CD4-positive, alpha-beta T cell treated with Interleukin-17A for 4 hours (primary cell): ENCODE measurements at regions not wholly inside any gene's neighbourhood (a gene's known extent, or its start where the extent isn't known, plus 50 kb on each side); places are given as distances from the start of the nearest gene placed in this dataset.
"Not testable (repeated sequence)": the region's sequence is repeated elsewhere in the genome, so short reads cannot be mapped to it uniquely, and the experiment has no call there.

Experiments used
- DNase-seq: peaks from one replicate; pipeline ENCODE4 v3.0.0-alpha.2; 2020; ENCODE audit warnings: mixed read lengths

DNA sequence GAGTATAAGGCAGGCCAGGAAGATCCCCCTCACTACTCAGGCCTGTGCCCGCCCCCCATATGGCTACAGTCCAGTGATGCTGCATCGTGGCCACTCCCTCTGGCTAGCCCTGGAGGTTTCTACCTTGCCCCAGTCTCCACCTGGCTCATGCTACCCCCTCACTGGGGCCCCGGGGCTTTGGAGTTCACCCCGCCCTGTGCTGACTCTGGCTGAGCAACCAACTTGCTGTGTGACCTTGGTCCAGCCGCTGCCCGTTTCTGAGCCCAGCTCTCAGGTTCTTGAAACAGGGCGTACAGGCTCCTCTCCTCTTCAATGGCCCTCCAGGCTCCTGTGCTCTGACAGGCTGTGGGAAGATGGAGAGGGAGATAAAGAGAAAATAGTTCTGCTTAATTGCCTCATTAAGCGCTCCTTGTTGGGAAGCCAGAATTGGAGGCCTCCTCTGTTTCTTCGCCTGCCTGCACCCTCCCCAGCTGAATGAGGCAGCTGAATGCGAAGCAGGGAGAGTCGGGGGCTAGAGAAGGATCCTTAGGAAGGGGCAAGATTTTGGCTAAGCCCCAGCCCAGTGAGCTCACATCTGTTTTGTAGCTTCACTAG is 138.2 kb upstream of the NCOR2 start:
- no peak for DNase-seq

DNA sequence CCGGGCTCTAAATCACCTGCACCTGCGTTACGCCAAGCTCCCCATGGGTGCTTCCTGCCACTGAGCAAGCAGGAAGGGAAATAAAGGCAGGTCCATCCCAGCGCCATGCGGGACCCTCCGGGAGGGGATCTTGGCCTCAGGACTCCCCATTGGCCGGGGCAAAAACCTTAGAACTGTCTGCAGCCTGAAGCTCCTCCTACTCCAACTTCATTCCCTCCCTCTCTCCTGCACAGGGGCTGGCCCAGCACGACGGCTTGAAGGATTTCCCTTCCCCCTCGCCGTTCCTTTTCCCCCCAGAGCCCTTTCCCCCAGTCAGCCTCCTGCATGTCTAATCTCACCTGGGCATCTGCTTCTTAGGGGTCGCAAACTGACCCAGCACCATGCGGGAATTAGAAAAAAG is 137.2 kb upstream of the NCOR2 start:
- no peak for DNase-seq

DNA sequence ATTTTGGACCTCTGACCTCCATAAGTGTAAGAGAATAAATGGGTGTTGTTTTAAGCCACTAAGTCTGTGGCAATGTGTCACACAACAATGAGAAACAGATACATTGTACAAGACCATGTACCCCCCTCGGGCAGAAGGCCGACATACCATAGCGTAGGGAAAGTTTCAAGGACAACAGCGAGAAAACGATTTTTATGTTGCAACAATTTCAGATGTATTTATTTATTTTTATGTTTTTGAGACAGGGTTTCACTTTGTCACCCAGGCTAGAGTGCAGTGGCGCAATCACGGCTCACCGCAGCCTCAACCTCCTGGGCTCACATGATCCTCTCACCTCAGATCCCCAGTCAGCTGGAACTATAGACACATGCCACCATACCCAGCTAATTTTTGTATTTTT is 136.4 kb upstream of the NCOR2 start:
- DNase-seq = no peak

DNA sequence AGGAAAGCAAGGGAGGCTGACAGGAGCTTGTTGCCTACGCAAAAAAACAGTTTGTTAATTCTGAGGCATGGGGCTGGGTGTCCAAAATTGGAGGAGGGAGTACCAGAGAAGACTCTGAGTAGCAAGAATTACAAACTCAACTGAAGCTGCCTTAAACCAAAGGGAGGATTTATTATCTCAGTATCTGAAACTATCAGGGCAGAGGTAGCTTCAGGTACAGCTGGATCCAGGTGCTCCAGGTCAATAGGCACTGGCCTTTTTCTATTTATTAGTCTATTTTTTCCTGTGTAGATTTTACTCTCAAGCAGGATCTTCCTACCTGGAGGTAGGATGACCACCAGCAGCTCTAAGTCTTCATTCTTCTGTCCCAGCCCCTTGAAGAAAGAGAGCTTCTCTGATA is 135.3 kb upstream of the NCOR2 start:
- no peak for DNase-seq

DNA sequence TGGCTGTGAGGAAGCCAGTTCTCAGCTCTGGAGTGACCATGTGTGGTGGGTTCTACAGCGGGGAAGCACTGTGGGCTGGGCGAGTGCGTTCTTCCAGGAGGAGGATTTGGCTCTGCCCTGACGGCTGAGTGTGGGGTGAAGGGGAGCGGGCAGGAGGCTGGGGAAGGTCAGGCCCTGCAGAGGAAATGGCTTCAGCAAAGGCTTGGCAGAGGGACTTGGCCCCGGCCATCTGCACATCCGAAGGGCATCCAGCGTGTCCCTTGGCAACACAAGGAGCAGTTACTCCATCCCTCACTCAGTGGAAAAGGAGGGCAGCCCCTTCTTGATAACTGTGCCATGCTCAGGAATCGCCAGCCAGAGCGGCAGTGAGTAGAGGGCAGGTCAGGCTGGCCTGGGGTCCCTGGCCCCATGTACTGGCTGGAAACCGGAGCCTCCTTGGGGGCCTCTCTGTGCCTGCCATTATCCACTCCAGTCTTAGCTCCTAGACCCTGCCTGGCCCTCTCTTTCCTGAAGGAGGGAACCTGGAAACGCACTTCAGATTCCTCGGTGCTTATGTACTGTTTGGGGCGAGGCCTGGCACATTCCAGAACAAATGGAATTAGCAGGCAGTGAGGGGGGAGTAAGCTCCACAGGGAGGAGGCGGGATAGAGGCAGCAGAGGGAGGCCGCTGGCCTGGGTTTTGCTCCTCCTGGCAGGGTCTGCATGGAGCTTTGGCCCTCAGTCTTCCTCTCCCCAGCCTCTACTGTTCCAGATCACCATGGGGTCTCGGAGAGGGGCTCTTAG is 133.6 kb upstream of the NCOR2 start:
- DNase-seq = no peak

DNA sequence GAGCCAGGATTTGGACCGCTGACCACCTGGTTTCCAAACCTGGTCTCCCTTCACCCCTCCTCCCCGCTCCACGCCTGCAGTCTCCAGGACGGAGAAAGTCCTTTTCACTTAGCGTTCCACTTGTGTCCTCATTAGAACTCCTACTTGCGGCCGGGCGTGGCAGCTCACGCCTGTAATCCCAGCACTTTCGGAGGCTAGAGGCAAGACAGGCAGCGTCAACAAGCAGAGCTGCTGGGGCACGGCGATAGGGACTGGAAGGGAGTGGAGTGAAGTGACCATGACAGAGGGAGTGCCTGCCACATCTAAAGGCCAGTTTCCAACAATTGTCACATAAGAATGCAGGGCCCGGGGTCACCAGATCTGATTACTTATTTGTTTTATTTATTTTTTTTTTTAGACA is 132.5 kb upstream of the NCOR2 start:
- no peak for DNase-seq

DNA sequence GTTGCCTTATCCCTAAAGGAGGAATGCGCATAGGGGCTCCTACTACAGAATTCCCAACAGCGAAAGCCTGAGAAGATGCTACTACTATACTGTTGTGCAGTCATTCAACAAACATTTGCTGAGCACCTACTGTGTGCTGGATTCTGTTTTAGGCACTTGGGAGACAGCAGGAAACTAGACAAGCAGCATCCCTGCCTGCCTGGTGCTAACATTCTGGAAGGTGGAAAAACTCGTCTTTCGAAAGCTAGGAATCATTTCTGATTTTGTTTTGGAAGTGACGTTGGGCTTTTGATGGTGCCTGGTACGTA is 131.5 kb upstream of the NCOR2 start:
- no peak for DNase-seq

DNA sequence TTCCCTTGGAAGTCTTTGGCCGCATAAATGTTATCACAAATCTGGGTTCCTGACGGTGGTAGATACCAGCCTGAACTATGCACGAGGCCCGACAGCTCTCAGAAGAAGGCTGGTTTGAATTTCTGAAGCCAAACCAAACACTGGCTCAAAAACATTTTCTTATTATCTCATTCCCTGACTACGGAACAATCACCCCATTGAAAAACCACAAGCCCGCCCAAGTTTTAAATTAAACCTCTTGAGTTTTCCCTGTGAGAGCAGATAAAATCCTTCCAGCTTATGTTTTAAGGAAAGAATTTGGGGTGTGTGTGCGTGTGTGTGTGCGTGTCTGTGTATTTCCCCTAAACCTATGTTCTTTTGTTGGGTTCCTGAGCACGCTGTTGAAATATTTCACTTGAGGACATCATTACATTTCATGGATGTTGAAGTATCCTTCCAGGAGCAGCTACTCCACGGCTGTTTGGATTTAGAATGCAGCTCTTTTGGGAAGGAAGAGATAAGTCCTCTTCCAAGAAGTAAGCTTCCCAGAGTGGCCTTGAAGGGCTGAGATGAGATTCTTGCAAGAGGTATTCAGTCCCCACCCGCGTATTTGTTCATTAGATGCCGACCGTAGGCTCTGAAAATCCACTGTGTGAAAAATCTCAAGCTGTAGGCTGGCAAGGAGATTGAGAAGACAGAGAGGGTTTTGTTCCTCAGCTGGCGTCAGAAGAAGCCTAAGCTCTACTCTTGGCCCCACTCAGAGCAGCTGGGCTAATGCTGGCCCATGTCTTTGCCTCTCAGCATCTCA is 131.0 kb upstream of the NCOR2 start:
- no peak for DNase-seq

DNA sequence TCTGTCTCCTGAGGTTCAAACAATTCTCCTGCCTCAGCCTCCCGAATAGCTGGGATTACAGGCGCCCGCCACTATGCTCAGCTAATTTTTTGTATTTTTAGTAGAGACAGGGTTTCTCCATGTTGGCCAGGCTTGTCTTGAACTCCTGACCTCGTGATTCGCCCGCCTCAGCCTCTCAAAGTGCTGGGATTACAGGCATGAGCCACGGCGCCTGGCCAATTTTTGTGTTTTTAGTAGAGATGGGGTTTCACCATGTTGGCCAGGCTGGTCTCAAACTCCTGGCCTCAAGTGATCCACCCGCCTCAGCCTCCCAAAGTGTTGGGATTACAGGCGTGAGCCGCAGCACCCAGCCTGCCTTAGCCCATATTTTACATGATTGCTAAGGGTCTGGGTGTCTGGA is 130.3 kb upstream of the NCOR2 start:
- DNase-seq = not testable (repeated sequence)

DNA sequence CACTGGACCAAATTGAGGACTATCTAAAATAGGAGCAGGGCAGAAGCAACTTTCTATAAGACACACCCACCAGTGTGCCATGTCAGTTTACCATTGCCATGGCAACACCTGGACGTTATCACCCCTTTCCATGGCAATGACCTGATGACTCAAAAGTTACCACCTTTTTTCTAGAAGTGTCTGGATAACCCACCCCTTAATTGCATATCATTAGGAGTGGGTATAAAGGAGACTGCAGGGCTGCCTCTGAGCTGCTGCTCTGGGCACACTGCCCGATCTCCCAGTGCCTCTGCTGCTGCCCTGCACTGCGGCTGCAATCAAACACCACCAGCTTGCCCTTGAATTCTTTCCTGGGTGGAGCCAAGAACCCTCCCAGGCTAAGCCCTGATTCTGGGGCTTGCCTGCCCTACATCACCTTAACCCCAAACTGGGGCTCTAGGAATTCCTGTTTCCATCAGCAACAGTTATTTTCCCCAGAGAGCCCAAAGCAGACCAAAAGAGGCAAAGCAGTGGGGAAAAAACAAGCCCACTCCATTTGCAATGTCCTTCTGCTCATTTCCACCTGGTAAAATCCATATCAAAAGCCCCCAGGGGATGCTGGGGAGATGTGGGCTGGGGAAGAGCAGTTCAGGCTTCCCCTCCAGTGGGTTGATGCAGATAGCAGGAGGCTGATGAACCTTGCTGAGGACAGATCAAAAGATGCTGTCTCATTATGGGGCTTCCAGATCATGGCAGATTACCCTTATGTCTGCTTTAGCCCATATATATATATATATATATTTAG is 129.5 kb upstream of the NCOR2 start:
- DNase-seq = no peak

DNA sequence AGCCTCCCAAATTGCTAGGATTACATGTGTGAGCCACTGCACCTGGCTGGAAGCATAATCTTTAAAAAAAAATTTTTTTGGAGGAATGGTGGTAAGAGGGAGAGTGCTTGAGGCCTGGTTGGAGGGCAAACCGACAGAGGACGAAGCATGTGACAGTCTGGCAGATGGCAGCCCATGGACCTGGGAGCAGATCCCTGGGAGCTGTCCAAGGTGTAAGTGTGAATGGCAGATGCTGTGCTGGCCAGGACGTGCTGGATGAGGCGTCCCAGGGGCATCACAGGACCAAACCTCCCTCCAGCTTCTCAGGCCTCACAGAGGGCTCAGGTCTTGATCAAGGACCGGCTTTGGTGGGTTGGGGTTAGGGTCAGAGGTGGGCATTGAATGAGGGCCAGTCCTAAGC is 128.4 kb upstream of the NCOR2 start:
- no peak for DNase-seq

DNA sequence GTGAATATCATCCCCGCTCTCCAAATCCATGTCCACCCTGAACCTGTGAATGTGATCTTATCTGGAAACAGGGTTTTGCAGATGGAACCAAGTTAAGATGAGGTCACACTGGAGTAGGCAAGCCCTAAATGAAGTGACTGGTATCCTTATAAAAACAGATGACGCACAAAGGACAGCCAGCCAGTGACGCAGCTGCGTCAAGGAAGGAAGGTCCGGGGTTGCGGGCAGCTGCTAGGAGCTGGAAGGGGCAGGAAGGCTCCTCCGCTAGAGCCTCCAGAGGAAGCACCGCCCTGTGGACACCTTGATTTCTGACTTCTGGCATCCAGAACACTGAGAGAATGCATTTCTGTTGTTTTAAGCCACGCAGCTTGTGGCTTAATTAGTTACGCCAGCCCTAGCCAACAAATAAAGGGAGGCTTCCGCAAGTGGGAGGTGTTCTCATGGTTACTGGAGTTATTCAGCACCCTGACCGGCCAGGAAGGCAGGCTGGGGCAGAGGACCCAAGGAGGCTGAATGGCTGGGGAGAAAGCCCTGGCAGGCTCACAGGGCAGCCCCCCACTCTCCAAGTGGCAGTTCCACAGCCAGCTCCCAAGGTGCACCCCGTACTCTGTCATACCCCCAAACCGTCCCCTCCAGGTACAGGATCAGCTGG is 127.6 kb upstream of the NCOR2 start:
- no peak for DNase-seq

DNA sequence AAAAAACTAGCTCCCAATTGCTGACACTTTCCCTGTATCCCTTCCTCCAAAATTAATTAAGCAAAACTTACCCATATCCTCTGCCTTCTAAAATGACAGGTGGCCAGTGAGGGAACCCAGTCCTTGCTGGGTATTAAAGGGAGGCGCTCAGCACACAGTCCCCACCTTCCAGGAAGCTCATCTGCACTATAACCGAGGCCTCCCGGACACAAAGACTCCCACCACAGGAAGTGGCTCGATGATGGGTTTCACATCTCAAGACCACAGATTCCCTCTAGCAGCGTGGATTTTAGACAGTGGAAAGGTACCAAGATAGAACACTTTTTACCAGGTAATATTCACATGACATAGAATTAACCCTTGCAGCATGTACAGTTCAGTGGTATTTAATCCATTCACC is 126.8 kb upstream of the NCOR2 start:
- DNase-seq = peak; percentile 25

DNA sequence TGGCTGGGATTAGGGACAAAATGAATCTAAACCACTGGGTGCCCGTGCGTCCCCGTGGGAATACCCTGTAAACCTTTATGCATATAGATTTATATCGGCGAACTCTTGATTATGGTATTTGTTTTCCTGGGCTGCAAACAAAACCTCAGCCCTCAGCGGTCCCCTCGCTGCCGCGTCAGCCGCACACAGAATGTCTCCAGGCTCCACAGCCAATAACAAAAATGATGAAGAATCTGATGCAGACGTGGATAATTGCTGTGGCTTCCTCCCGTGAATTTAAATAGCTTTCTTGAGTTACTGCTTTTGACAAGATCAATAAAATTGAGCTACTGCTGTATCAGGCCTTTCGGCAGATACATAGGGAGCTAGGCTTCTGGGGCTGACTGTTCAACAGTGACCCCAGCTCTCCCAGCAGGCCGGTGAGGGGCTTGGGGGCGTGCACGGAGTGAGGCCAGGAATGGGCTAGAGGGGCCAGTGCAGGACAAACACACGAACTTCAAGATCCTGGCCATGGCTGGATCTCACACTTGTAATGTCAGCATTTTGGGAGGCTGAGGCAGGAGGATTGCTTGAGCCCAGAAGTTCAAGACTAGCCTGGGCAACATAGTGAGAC is 125.8 kb upstream of the NCOR2 start:
- no peak for DNase-seq

DNA sequence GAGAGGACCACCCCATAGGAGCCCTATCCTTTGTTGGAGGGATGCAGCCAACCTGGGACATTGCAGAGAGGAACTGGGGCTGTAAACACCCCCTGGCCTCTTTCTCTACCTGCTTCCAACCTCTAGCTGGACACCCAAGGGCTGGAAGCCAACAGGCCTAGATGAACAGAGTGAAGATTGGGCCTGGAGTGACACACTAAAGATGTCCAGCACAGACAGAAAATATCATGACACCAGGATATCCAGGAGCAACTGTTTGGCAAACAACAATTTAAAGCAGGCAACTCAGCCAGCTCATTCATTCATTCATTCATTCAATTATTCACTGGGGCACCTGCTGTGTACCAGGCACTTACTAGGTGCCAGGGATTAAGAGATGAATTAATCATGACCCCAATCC is 125.0 kb upstream of the NCOR2 start:
- no peak for DNase-seq

DNA sequence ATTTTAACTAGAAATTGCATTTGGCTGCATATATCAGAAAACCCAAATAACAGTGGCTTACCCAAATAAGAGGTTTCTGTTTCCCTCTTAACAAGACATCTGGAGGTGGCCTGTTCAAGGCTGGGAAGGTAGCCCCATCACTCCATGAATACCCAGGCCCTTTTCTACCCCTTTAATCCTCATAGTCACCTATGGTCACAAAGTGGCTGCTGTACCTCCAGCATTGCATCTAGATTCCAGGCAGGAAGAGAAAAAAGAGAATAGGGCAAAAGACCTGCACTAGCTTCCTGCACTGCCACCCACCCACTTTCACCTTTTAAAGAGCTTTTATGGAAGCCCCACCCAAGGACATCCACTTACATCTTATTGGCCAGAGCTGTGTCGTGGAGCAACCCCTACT is 124.0 kb upstream of the NCOR2 start:
- no peak for DNase-seq

DNA sequence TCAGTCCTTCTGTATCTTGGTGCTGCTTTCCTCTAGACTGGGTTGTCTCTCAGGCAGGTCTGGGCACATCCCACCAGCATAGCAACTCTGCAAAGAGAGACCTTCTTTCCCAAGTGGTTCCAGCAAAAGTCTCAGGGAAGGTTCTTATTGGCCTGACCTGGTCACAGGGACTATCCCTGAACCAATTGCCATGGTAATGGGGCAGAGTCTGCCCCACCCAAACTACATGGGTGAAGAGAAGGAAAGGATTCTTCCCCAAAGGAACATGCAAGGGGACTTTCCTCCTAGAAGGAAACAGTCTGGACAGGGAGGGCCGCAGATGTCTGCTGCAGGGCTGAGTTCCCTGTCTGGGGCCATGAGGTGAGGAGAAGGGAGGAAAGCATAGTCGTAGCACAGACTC is 122.2 kb upstream of the NCOR2 start:
- no peak for DNase-seq

DNA sequence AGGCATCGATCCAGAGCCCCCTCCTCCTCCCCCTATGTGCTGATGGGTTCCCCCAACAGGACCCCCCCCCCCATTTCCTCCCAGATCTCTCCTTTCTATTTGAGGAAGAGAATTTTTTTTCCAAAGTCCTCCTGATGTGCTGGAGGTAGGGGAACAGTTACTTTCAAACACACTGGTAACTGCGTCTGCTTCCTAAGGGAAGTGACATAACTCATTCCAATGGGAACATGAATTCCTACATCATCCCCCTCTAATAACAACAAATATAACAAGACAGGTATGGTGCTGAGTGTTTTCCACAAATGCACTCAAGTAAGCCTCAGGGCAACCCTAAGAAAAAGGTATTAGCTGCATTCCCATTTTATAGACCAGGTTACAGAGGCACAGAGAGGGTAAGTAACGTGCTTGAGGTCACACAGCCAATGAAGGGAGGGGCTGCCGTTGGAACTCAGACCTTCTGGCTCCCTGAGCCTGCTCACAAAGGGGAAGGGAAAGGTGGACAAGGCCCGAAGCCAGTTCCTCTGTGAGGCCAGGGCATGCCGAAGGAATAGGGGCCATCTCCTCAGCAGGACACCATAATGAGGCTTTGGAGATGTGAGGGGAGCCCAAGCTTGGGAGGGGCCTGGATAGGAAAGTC is 121.1 kb upstream of the NCOR2 start:
- DNase-seq = no peak

DNA sequence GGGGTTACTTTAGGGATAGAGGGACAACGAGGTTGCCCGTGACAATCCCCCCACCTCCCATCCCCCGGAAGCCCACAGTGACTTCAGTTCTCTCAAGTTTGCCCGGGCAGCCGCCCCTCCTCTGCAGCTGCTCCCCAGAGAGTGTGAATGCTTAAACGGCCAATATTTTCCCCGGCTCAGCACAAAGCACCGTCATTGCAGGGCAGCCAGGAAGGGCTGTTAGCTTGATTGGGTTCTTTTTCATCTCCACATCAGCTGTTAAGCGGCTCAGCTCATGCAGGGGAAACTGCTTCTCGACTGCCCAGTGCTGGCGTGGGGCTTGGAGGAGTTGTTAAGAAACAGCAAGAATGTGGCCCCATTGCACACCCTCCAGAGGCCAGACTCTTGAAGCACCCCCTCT is 120.5 kb upstream of the NCOR2 start:
- DNase-seq = peak; percentile 34

DNA sequence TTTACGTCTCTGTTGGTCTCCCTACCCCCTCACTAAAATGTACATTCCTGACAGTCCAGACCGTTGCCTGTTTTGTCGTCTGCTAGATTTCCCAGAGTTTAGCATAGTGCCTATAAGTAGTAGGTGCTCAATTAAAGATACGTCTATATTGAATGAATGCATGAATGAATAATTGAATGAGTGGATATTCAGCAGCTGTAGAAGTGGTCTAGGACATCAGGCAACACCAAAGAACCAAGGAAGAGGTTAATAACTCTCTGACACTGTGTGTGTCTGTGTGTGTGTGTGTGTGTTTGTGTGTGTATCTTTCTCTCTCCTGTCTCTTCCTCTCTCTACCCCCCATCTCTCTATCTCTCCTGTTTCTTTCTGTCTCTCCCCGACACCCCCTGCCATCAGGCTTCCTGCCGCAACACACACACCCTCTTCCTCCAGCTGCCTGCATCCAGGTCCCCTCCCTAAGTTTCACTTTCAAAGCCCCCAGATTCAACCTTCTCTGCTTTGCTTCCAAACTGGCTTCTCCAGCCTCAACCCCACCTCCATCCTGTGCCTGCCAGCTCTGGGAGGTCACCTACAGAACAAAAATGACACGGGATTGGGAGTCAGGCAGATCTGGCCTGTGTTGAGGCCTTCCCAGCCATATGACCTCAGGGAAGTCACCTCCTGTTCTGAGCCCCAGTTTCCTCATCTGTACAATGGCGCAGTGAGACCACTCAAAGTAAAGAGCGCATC is 119.9 kb upstream of the NCOR2 start:
- peak; percentile 14 for DNase-seq
